Stimulated activated CD4-positive, alpha-beta T cell treated with anti-CD3 and anti-CD28 coated beads, Interleukin-12 subunit alpha, Interleukin-12 subunit beta, amount 100 ng/mL, for 48 hours (primary cell): ENCODE measurements at regions not wholly inside any gene's neighbourhood (a gene's known extent, or its start where the extent isn't known, plus 50 kb on each side); places are given as distances from the start of the nearest gene placed in this dataset.

Source experiments
- DNase-seq, 3 donors: peaks; one replicate each; pipeline ENCODE4 v3.0.0-alpha.2; 2020; ENCODE audit warnings: low read depth in 2 of 3, low spot score in 1 of 3

- no peak for DNase-seq
These were observed 189.2 kb upstream of the PODXL start for GRCh38 chr7:131745390-131746248.

GRCh38 chr7:131741446-131741845 lies 185.0 kb upstream of the PODXL start:
- DNase-seq, result no peak

- DNase-seq, result no peak
These were observed 181.5 kb upstream of the PODXL start for GRCh38 chr7:131737746-131738465.

GRCh38 chr7:131735101-131735500 lies 178.7 kb upstream of the PODXL start:
- DNase-seq, result no peak

- DNase-seq, result no peak
These were observed 177.2 kb upstream of the PODXL start for GRCh38 chr7:131733604-131734003.

GRCh38 chr7:131727189-131727588 lies 170.8 kb upstream of the PODXL start:
- no peak for DNase-seq

- no peak for DNase-seq
These were observed 170.3 kb upstream of the PODXL start for GRCh38 chr7:131726686-131727085.

- no peak for DNase-seq
These were observed 169.6 kb upstream of the PODXL start for GRCh38 chr7:131726031-131726430.

GRCh38 chr7:131724776-131725345 lies 168.4 kb upstream of the PODXL start:
- no peak for DNase-seq

- no peak for DNase-seq
These were observed 167.5 kb upstream of the PODXL start for GRCh38 chr7:131723926-131724325.

- no peak for DNase-seq
These were observed 165.9 kb upstream of the PODXL start for GRCh38 chr7:131722371-131722770.

- DNase-seq, result no peak
These were observed 165.2 kb upstream of the PODXL start for GRCh38 chr7:131721660-131722059.

GRCh38 chr7:131720703-131721102 lies 164.3 kb upstream of the PODXL start:
- DNase-seq, result no peak

GRCh38 chr7:131717181-131717580 lies 160.8 kb upstream of the PODXL start:
- DNase-seq, result no peak

GRCh38 chr7:131699323-131699722 lies 142.9 kb upstream of the PODXL start:
- no peak for DNase-seq

GRCh38 chr7:131692131-131692960 lies 135.9 kb upstream of the PODXL start:
- DNase-seq, result peak; percentile 36 to 65 (median 41)

- DNase-seq, result no peak
These were observed 135.2 kb upstream of the PODXL start for GRCh38 chr7:131691454-131692130.

GRCh38 chr7:131690441-131690840 lies 134.0 kb upstream of the PODXL start:
- no peak for DNase-seq

GRCh38 chr7:131689662-131690234 lies 133.3 kb upstream of the PODXL start:
- DNase-seq, result no peak
